Esophagus squamous epithelium (tissue), 5 donors: ENCODE measurements at regions not wholly inside any gene's neighbourhood (a gene's known extent, or its start where the extent isn't known, plus 50 kb on each side); places are given as distances from the start of the nearest gene placed in this dataset.
"Not testable (repeated sequence)": the region's sequence is repeated elsewhere in the genome, so short reads cannot be mapped to it uniquely, and the experiment has no call there.

Experiments
- DNase-seq: peaks from one replicate; lab custom pipeline; 2025; lab: John Stamatoyannopoulos, UW
- H3K27ac ChIP-seq, 4 donors: fragments of 200-600 bp; sonication (generic); one replicate each; pipeline ENCODE4 v1.5.1; 2016 to 2019; ENCODE audit warnings: mild to moderate bottlenecking in 1 of 4
- H3K27me3 ChIP-seq, 4 donors: fragments of 200-600 bp; sonication (generic); 1 replicate in 3 of 4; 2 replicates in 1 of 4; pipeline versions ENCODE4 v1.5.1 to v1.6.0; 2017 to 2021; ENCODE audit warnings: antibody characterized with exemption in 1 of 4
- H3K36me3 ChIP-seq, 3 donors: fragments of 200-600 bp; sonication (generic); one replicate each; pipeline ENCODE4 v1.5.1; 2016 to 2019
- H3K4me1 ChIP-seq, 3 donors: fragments of 200-600 bp; sonication (generic); one replicate each; pipeline ENCODE4 v1.5.1; 2017 to 2019
- H3K4me3 ChIP-seq, 4 donors: fragments of 200-600 bp; sonication (generic); 1 replicate in 3 of 4; 2 replicates in 1 of 4; pipeline ENCODE4 v1.5.1; 2016 to 2019; ENCODE audit warnings: mild to moderate bottlenecking in 2 of 4, moderate library complexity in 1 of 4
- H3K9me3 ChIP-seq, 3 donors: fragments of 200-600 bp; sonication (generic); one replicate each; pipeline ENCODE4 v1.5.1; 2016 to 2019
- CTCF ChIP-seq, 6 experiments: fragments of 450-650 bp in 4 of 6; fragments of 200-600 bp in 2 of 6; sonication (generic) in 2 of 6; IDR thresholded peaks; one replicate each; pipeline ENCODE4 v1.5.1; 2016 to 2019; ENCODE audit warnings: antibody characterized with exemption in 6 of 6, mild to moderate bottlenecking in 4 of 6, moderate library complexity in 4 of 6
- POLR2A ChIP-seq, 4 donors: fragments of 450-650 bp; IDR thresholded peaks; one replicate each; pipeline ENCODE4 v1.6.1; 2017; ENCODE audit warnings: antibody characterized with exemption in 4 of 4, mild to moderate bottlenecking in 4 of 4, moderate library complexity in 3 of 4
- WGBS, 2 donors: methylation state at CpG; one replicate each; pipeline ENCODE4 v1.1.5; 2018; 5-methylcytosine and 5-hydroxymethylcytosine counted together
- intact Hi-C: fragments of 100-400 bp; cut with DNase I; formaldehyde crosslinking; loops from one replicate; pipeline ENCODE4 v1.15.0; 2022
- donor health status: DM: yes; HTN: yes; CAD: no.

DNA sequence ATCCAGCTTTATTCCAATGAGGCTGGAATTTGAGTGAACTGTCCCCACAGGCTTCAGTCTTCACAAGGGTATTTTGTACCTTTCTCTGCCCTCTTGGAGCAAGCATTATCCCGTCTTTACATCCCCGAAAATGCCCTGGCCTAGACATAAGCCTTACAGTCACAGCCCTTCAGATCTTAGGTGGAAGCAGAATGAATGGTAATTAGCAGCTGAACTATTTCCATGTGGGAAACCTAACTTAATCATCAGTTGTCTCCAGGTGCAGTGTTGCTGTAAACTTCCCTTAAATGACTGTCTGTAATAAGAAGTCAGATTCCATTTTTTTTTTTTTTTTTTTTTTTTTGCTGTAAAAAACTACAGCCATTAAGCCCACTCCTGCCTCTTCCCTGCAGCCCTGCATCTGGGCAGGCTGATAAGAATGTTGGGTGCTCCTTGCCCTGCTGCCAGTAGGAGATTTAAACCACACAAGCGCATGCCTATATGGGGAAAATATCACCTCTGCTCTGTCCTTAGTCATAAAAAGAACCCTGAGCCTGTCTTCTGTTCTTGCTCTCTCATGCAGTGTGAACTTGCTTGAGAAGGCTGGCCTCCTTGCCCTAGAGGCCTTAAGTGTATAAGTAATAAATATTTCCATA is 426.8 kb upstream of the SLITRK5 start:
- H3K9me3 ChIP-seq, result no peaks in the 10 kb centered on the region
- DNase-seq, result no peak
- H3K27ac ChIP-seq, result no peak overlapping the region
- no peaks in the 10 kb centered on the region for H3K36me3 ChIP-seq
- intact Hi-C loops, result no loop called here
- H3K27me3 ChIP-seq, result no peaks in the 10 kb centered on the region
- H3K4me3 ChIP-seq, result no peak overlapping the region
- WGBS, 2 donors, result 88 to 100% methylated on average over 1 to 3 of the region's 3 CpGs
- TF ChIP-seq POLR2A (IDR thresholded peaks at IDR 0.05) (no peak), CTCF (IDR thresholded peaks at IDR 0.05) (no peak)
- H3K4me1 ChIP-seq, result no peaks in the 10 kb centered on the region

DNA sequence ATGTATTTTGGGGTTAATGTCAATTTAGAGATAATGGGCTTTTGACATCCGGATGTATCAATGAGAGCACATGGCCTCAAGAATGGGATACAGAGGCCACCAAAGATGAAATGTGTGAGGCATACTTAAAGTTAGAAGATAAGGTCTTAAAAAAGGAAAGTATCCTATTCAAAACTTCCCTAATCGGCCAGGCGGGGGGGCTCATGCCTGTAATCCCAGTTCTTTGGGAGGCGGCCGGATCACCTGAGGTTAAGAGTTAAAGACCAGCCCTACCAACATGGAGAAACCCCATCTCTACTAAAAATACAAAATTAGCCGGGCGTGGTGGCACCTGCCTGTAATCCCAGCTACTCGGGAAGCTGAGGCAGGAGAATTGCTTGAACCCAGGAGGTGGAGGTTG is 421.3 kb upstream of the SLITRK5 start:
- H3K36me3 ChIP-seq, intact Hi-C loops, H3K27ac ChIP-seq, H3K4me3 ChIP-seq, H3K4me1 ChIP-seq, H3K27me3 ChIP-seq, H3K9me3 ChIP-seq, DNase-seq: not testable (repeated sequence)
- 81 to 82% methylated on average over 7 of the region's 8 CpGs for WGBS, 2 donors

DNA sequence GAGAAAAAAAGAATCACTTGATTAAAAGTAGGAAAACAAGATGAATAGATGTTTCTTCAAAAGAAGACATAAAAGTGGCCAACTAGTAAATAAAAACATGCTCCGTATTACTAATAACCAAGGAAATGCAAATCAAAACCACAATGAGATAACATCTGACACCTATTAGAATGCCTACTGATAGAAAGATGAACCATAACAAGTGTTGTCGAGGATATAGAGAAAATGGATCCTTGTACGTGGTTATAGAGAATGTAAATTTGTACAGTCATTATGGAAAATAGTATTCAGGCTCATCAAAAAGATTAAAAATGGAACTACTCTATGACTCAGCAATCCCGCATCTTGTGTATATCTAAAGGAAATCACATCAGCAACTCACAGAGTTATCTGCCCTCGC is 415.8 kb upstream of the SLITRK5 start:
- intact Hi-C loops, result no loop called here
- no peaks in the 10 kb centered on the region for H3K27me3 ChIP-seq
- no peaks in the 10 kb centered on the region for H3K9me3 ChIP-seq
- H3K4me1 ChIP-seq, result no peaks in the 10 kb centered on the region
- no peak overlapping the region for H3K27ac ChIP-seq
- WGBS, 2 donors, result 78 to 87% methylated on average over 5 of the region's 5 CpGs
- no peak for DNase-seq
- no peaks in the 10 kb centered on the region for H3K36me3 ChIP-seq
- no peak overlapping the region for H3K4me3 ChIP-seq
- TF ChIP-seq CTCF (IDR thresholded peaks at IDR 0.05) (no peak), POLR2A (IDR thresholded peaks at IDR 0.05) (no peak)

DNA sequence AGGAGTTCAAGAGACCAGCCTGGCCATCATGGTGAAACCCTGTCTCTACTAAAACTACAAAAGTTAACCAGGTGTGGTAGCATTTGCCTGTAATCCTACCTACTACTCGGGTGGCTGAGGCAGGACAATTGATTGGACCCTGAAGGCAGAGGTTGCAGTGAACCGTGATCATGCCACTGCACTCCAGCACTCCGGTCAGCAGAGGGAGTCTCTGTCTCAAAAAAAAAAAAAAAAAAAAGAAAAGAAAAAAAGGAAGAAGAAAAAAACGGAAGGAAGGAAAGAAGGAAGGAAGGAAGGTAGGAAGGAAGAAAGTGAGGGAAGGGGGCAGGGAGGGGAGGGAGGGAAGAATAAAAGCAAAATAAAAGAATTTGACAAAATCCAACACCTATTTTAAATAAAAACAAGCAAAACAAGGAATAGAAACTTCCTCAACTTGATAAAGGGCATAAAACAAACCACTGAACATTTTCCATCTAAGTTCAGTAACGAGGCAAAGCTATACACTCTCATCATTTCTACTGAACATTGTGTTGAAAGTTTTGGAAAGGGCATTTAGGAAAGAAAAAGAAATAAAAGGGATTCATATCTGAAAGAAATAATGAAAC is 411.6 kb upstream of the SLITRK5 start:
- no peaks in the 10 kb centered on the region for H3K36me3 ChIP-seq
- no peak overlapping the region for H3K4me3 ChIP-seq
- no peak for TF ChIP-seq CTCF (IDR thresholded peaks at IDR 0.05)
- TF ChIP-seq POLR2A (IDR thresholded peaks at IDR 0.05), result no peak
- H3K27ac ChIP-seq, result no peak overlapping the region
- no peak for DNase-seq
- no peaks in the 10 kb centered on the region for H3K9me3 ChIP-seq
- H3K4me1 ChIP-seq, result no peaks in the 10 kb centered on the region
- no peaks in the 10 kb centered on the region for H3K27me3 ChIP-seq
- intact Hi-C loops, result no loop called here
- WGBS, 2 donors, result 11 to 16% methylated on average over 5 of the region's 5 CpGs

DNA sequence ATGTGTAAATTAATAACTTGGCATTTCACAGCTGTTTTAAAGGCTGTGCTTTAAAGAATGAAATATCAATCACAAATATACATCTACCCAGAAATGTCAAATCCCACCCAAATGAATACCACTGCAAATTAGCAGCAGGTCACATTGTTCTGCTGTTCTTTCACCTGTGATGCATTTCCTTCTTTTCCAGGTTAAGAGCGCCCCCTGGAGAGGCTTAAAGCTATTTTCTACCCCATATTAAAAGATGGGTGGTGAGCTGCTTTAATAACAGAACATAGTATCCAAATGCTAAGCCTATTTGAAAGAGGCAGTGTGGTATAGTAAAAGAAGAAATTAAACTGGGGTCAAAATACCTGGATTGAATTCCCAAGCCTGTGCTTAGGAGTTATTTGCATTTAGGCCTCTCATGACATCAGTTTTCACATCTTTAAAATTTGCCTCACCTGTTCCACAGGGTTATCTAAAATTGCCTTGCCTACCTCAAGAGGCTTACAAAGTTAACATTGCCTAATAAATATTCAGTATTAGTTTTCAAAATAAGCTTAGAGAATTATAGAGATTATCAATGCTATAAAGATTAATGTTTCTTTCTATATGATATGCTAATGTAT is 396.9 kb upstream of the SLITRK5 start:
- no peak for DNase-seq
- no peak overlapping the region for H3K4me3 ChIP-seq
- no peaks in the 10 kb centered on the region for H3K36me3 ChIP-seq
- H3K4me1 ChIP-seq, result no peaks in the 10 kb centered on the region
- H3K27me3 ChIP-seq, result no peaks in the 10 kb centered on the region
- intact Hi-C loops, result no loop called here
- no peak overlapping the region for H3K27ac ChIP-seq
- no peak for TF ChIP-seq POLR2A (IDR thresholded peaks at IDR 0.05)
- peak in 4 of 6 experiments; percentile 12 to 33 (median 16) for TF ChIP-seq CTCF (IDR thresholded peaks at IDR 0.05)
- no peaks in the 10 kb centered on the region for H3K9me3 ChIP-seq
- WGBS, 2 donors, result 0% methylated on average over 1 of the region's 1 CpG
